ENCODE measurements at regions not wholly inside any gene's neighbourhood (a gene's known extent, or its start where the extent isn't known, plus 50 kb on each side); places are given as distances from the start of the nearest gene placed in this dataset.

- no peak for TF ChIP-seq POLR2A (IDR thresholded peaks at IDR 0.05)
- TF ChIP-seq, protein P1, sequence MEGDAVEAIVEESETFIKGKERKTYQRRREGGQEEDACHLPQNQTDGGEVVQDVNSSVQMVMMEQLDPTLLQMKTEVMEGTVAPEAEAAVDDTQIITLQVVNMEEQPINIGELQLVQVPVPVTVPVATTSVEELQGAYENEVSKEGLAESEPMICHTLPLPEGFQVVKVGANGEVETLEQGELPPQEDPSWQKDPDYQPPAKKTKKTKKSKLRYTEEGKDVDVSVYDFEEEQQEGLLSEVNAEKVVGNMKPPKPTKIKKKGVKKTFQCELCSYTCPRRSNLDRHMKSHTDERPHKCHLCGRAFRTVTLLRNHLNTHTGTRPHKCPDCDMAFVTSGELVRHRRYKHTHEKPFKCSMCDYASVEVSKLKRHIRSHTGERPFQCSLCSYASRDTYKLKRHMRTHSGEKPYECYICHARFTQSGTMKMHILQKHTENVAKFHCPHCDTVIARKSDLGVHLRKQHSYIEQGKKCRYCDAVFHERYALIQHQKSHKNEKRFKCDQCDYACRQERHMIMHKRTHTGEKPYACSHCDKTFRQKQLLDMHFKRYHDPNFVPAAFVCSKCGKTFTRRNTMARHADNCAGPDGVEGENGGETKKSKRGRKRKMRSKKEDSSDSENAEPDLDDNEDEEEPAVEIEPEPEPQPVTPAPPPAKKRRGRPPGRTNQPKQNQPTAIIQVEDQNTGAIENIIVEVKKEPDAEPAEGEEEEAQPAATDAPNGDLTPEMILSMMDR (IDR thresholded peaks at IDR 0.05) = no peak
Measured at GRCh38 chr12:89106950-89107349, 245.4 kb downstream of the DUSP6 start.
